Bone marrow (tissue), 2 donors: ENCODE measurements at regions not wholly inside any gene's neighbourhood (a gene's known extent, or its start where the extent isn't known, plus 50 kb on each side); places are given as distances from the start of the nearest gene placed in this dataset.

ENCODE experiments used
- DNase-seq, 2 donors: peaks; one replicate each; lab custom pipeline; 2025; lab: John Stamatoyannopoulos, UW

DNA sequence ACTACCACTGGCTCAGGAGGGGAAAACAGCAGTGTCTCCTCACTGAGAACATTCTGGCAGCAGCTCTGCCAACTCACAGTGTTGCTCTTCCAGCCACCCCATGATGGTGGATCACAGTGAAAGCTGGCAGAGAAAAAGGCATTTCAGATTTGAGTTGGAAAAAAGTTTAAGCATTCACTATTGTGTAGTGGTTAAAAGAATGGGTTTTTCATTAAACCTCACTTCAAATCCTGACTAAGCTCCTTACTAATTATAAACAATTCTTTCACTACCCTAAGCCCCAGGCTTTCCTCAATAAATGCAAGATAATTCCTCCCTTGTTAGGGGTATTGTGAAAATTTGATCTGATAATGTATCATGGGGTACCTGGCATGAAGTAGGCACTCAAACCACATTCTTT lies 518.1 kb downstream of the SNAPC1 start:
- no peak for DNase-seq

DNA sequence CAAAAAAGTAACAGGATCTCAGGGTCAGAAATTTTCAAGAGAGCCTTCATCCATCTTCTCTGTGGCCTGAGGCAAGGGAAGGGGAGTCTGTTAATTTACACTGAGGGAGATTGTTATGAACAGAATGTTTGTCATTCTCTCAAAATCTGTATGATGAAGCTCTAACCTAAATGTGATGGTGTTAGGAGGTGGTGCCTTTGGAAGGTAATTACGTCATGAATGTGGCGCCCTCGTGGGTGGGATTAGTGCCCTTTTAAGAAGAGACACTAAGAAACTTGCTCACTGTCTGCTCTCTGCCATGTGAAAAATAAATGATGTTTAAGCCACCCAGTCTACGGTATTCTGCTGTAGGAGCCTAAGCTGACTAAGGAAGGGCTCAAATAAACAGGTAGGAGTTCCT lies 521.6 kb downstream of the SNAPC1 start:
- no peak for DNase-seq

DNA sequence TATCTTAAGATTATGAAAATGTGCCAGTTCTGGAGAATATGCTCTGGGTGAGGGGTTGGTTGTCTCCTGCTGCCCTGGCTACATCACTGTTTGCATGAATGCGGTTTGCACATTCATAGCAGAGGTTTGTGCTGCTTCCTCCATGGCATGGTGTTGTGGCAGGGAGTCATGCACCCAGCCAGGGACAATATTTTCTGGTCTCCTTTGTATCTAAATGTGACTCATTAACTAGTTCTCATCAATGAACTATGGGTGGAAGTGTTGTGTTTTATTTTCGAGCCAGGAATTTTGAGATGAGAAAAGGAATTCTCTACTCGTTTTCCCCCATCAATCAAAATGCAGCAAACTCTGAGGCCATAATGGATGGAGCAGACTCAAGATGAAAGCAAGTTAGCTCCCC lies 527.3 kb downstream of the SNAPC1 start:
- no peak for DNase-seq

DNA sequence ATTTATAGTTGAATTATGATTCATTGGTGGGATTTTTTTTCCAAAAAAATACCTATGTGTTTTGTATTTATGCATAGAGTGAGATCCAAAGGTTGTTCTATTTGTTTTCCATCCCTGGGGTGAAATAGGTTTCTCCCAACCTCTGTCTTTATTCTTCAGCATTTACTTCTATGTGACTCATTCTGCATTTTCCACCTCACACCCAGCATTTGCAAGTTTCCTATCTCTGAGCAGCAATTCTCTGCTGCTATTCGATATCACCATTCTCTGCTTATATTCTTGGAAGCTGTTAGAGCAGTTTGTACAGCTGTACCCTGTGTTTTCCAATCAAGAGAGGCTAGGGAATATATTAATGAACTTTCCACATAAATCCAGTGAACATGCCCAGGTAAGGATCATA lies 538.9 kb downstream of the SNAPC1 start:
- DNase-seq: no peak

DNA sequence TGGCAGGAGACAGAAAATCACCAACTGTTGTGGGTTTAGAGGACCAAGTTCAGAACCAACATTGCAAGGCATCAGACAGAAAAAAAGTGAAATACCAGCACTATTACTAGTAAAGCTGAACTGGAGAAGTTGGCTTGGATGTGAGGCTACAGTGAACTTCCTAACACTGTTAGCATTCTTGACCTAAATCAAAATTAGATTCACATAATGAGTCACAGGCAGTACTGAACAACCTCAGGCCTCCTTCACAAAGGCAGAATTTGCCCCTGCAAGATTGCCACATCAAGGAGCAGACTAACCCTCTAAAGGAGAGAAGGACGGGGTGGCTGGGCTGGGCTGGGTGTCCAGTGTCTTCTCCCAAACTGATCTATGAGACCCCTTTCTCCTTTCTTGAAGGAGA lies 539.7 kb downstream of the SNAPC1 start:
- DNase-seq: no peak

DNA sequence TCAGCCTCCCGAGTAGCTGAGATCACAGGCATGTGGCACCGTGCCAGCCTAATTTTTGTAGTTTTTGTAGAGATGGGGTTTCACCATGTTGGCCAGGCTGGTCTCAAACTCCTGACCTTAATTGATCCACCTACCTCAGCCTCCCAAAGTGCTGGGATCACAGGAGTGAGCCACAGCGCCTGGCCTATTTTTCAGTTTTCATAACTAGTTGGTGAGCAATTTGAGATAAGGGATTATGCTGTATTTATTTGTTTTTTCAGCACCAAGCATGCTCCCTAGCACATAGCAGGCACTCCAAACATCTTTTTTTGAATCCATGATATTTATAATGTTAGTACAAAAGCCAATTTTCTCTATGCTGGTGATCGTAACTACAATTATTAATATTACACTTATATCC lies 541.2 kb downstream of the SNAPC1 start:
- no peak for DNase-seq

DNA sequence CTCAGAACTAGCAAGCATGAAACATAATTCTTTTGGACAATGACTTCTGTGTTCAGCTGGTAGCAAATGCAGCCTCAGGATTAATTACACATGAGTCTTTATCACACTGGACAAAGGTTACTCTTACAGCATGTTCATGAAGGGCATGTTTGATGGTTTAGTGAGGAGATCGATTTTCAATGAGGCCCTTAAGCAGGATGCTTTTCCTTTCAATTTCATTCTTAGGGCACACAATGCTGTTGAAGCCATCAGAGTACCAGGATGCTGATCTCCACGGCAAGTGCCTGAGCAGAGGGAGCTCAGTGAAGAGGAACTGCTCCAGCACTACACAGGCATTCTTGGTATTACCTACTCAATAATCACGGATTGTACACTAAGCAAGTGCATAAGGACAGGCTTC lies 542.0 kb downstream of the SNAPC1 start:
- DNase-seq: no peak

DNA sequence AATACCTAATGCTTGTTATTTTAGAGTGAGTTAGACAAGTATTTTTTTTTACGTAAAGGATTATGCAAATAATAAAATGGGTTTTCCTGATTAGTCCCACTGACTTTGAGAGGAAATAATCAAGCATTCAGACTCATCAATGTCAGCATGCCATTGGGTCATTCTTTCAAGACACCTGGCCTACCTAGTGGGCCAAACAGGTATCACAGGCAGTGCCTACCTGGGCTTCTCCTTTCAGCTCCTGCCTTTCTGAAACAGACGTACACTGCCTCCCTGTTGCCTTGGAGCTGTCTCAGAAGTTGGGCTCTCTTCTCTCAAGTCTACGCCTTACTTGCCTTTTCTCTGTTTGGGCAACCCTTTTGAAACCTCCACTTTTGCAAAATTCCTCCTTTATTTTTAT lies 545.6 kb downstream of the SNAPC1 start:
- no peak for DNase-seq

DNA sequence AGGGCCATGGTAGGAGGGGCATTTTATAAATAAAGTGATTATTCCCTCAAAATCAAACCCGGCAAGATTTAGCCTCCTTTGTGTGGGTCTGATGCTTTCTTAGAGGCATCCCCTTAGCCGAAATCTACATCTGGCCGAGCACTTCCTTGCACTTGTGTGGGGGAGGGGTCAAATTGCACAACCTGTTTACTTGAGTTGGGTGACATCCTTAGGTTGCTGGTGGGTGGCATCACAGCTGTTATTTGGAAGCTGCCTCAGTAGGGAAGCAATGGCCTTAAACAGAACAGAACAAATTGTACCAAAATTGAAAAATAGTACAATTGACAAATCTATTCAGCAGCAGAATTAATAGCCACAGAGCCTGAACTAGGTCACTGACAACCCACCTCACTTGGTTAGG lies 546.1 kb downstream of the SNAPC1 start:
- DNase-seq: no peak

DNA sequence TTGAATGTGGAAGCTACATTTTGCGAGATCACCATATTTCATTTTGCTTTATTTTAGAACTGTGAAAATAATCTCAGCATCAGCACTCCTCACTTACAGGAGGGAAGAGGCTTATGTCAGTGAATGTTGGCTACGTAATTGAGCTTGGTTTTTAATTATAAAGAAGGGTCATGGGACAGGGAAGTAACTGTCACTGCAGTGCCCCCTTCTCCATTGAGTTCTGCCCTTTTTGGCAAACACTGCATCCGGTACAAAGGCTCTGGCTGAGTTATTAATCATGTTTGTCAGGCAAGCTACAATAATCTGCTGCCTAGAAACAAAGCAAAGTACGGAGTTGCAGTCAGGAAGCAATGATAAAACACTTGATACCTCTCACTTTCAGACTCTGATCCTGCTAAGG lies 546.7 kb downstream of the SNAPC1 start:
- no peak for DNase-seq

DNA sequence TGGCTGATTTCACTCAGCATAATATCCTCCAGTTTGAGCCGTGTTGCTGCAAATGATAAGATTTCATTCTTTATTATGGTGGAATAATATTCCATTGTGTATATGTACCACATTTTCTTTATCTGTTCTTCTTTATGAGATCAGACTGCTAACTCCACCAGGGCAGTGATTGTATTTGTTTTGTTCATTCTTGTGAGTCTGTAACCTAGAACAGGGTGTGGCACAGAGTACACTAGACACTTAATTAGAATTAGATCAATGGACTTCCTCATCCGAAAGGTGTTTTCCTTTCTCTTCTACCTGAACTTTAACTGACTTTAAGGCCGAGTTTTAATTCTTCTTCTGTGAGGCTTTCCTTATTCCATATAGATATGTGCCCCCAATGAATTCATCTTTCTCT lies 551.0 kb downstream of the SNAPC1 start:
- no peak for DNase-seq

DNA sequence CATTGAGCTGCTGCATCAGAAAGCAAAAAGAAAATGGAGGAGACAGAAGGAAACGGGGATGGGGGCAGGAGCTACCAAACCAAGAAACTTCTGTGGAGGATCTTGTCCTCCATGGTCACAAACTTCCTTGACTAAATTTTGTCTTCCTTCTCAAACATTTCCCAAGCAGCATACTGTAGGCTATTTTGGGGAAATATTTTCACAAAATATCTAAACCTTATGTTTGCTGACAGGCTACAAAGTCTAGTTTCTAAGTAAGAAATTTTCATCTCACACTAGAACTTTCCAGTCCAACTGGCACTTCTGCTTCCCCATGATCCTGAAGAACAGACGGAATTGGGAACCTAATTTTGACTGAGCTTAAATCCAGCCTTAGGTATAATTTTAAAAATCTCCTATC lies 552.0 kb downstream of the SNAPC1 start:
- no peak for DNase-seq

DNA sequence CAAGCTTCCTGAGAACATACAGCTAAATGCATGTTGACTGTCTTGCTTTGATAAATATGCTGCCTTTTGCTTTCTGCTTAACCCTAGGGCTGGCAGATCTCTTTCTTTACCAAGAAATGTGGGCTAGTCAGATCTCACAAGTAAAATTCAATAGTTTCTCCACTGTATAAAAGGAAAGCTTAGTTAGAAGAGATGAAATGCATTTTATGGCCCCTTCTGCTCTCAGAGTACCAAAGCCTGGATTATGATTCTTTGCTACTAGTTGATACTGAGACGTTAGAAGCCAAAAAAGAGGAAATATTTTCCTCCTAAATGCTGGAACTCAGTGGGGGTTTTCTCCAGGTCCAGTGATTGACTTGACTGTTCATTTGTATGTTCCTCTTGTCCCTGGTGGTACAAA lies 552.7 kb downstream of the SNAPC1 start:
- no peak for DNase-seq

DNA sequence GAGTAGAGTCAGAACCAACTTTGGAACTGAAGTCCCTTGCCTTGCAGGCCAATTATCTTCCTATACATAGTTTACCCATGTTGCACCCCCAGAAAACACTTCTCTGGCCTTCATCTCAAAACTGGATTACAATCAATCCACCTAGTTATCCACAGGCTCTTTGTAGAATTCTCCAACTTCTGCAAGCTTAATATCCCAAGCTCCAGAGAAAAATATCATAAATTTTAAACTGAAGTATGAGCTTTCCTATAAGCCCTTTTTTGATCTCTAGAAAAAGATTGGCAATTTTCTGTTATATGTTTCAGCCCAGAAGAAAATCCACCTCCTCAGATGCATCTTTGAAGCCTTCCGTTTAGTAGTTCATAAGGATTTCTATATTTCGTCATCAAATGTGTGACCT lies 553.4 kb downstream of the SNAPC1 start:
- no peak for DNase-seq

DNA sequence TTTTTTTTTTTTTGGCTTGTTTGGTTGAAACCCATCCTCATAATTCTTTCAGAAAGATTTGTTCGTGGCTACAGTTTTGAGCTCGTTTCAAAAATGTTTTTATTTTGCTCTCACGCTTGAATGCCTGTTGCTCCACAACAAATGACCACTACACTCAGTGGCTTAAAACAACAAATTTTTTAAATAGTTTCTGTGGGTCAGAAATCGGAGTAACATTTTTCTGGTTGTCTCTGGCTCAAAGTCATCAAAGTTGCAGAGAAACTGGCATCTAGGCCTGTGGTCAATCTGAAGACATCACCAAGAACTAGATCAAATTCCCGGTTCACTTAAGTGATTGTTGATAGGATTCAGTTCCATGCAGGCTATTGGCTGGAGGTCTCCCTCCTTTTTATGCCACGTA lies 560.0 kb downstream of the SNAPC1 start:
- no peak for DNase-seq

DNA sequence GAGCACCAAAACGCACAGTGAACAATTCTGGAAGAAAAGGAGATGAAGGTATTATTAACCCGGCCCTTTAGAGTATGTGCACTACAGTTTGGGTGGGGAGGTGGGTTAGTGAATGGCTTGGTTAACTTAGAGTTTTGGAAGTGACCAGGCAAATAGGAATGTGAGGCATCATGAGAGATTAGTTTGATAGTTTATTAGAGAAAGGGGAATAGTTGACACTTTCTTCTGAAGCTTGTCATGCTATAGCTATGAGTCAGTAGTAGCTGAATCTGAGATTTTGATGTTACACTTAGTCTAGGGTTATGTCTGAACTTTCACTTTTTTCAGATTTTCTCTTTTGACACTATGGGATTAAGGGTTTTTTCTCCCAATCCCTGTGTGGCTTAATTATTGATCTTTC lies 567.2 kb downstream of the SNAPC1 start:
- DNase-seq: no peak

DNA sequence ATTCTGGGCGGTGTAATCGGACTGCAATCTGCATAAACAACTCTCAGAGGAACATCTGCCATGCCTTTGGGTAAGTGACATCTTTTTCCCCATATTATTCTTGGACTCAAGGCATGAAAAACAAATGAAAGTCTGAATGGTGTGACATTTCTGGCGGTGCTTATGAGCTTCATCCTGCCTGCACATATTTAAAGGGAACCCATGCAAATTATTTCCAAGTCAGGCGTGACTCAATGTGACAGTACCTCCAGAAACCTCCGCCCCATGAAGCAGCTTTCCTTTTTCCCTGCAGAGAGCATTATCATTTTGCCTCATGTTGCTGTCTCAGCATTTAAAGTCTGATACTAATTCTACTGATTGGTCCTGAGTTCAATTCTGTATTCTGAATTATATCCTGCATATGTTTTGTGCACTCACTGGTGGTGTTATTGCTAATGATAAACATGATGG lies 585.4 kb downstream of the SNAPC1 start:
- no peak for DNase-seq

DNA sequence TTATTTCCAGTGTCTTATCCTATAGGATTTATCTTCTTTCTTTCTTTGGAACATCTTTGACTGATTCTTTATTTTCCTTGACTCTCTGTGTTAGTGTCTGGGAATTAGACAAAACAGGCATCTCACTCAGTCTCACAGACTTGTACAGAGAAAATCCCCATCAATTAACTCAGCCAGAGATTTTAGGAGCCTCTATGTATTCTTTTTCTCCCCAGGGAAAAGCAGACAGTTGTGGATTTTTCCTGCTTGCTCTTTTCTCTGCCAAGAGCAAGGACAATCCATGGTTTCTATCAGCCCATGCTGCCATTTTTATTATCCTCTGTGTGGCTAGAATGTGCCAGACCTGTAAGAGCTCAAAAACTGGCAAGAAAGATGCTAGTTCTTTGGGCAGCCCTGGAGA lies 595.1 kb downstream of the SNAPC1 start:
- DNase-seq: no peak

DNA sequence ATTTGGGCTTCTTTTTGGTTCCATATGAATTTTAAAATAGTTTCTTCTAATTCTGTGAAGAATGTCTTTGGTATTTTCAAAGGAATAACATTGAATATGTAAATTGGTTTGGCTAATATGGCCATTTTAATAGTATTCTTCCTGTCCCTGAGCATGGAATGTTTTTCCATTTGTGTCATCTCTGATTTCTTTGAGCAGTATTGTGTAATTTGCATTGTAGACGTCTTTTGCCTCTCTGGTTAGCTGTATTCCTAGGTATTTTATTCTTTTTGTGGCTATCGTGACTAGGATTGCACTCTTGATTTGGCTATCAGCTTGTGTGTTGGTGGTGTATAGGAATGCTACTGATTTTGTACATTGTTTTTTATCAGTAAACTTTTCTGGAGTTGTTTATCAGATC lies 601.9 kb downstream of the SNAPC1 start:
- no peak for DNase-seq

DNA sequence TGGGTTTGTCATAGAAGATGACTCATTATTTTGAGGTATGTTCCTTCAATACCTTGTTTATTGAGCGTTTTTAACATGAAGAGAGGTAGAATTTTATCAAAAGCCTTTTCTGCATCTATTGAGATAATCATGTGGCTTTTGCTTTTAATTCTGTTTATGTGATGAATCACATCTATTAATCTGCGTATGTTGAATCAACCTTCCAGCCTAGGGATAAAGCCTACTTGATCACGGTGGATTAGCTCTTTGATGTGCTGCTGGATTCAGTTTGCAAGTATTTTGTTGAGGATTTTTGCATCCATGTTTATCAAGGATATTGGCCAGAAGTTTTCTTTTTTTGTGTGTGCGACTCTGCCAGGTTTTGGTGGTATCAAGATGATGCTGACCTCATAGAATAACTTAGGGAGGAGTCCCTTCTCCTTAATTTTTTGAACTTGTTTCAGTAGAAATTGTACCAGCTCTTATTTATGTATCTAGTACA lies 602.6 kb downstream of the SNAPC1 start:
- DNase-seq: no peak

DNA sequence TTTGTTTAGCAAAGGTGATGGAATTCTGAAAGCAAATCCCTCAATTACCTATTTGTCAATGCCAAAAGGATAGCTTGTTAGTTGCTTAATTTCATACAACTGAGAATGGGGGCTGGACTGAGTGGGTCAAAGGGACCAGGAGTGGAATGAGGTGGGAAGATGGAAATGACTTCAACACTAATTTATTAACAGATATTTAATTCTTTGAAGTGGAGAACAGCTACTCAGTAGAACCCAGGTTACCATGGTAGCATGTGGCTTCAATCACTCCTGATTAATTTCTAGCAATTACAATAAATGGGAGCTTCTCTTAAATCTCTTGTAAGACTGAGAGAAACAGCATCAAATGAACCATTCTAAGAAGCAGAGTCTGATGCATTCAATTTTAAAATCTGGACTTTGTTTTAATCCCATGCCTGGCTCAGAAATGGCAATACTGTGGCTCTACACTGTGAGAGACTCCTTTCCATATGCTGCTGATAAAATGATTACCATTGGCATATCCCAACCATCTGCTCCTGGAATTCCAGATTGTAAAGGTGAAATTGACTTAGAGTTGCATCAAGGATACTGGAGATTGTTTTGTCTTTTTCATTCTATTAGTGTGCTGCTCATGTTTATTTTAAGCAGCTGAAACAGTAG lies 607.8 kb downstream of the SNAPC1 start:
- DNase-seq: no peak

DNA sequence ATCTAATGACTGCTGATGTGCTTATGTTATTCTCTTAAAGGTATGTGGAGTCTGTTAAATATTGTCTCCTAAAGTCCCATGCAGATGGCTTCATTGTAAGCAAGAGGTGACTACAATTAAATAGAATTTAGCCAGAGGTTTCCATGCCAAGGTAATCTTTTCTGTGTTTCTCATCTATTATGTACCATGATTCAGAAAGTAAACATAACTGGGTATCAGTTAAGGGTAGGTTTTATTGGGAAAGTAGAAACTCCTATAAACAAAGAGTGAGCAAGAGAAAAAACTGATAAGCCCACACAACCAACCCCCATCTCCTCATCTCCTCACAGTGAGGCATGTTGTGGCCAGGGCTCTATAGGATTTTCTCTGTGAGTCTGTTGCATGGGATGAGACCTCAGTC lies 611.7 kb downstream of the SNAPC1 start:
- no peak for DNase-seq

DNA sequence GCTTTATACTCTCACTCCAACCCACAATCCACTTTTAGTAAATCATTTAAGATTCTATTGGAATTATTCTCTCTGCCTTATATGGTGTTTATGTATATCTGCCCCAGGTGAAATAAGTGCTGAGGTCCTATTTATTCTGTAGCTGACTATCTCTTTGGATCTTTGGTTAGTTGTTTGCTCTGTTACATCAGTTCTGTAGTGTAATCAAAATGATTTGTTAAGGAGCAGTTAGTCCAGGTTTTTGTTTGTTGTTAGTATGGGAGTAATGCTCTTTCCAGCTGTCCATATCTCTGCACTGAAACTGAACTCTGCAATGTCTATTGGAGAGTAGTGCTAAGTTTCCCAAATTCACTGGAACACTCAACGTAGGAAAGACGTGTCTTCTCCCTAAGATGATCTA lies 615.8 kb downstream of the SNAPC1 start:
- no peak for DNase-seq

DNA sequence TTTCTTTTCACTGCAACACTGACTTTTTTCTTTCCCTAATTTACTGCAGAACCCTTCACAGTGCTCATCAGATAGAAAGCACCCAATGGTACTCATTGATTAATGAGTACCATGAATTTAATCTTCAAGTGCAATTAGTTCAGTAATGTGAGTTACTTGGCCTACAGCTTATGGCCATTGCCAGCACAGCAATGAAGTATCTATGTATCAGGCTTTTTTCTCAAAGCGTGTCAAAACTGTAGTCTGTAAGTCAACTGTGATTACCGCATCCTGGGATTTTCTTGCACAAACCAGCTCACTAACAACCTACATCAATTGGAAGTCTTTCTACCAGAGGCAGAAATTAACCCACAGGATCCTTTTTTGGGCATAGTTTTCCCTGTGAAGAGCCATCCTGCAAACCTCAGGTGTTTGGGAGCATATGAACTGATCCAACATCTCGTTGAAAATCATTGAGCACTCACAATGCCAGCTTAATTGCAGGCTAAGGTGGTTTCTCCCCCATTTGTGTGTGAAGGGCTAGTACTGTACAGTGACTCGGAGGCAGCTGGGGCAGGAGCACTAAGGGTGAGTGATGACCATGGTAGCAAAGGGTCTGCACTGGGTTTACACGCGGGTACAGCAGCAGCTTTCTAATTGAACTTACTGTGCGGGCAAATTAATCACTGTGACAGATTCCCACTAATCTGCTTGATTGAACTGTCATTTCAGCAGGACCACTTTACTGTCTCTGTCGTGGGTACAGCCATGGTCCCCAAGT lies 619.3 kb downstream of the SNAPC1 start:
- no peak for DNase-seq
